RWPE1 (cell line): ENCODE measurements at regions not wholly inside any gene's neighbourhood (a gene's known extent, or its start where the extent isn't known, plus 50 kb on each side); places are given as distances from the start of the nearest gene placed in this dataset.

Source experiments
- CTCF ChIA-PET: fragments of 350-600 bp; sonication (Branson Sonifier 250); formaldehyde crosslinking; extraction: SDS; loops from one replicate; lab custom pipeline; 2021; lab: Yijun Ruan, JAX
- POLR2A ChIA-PET: fragments of 400-600 bp; formaldehyde crosslinking; extraction: SDS; loops from one replicate; lab custom pipeline; 2020; ENCODE audit warnings: antibody characterized with exemption; ENCODE audit not compliant: low non-redundant PET; lab: Yijun Ruan, JAX
- DNase-seq: peaks from one replicate; pipeline ENCODE4 v3.0.0; 2012; ENCODE audit warnings: low spot score
- H3K27ac ChIP-seq: fragments of 450-650 bp; 2 replicates; pipeline ENCODE4 v1.5.1; 2017
- CTCF ChIP-seq: fragments of 450-650 bp; conservative IDR thresholded peaks from 2 replicates; pipeline ENCODE4 v1.5.1; 2017; ENCODE audit warnings: low read depth, mild to moderate bottlenecking

- ChIA-PET POLR2A (no interaction called here), CTCF (no interaction called here)
- H3K27ac ChIP-seq: no peak overlapping the region
- DNase-seq: no peak
- TF ChIP-seq CTCF: no peak
Observed at GRCh38 chr5:19179571-19179970, 808.4 kb downstream of the CDH18 start.

GRCh38 chr5:19189176-19189575 lies 798.8 kb downstream of the CDH18 start:
- no peak overlapping the region for H3K27ac ChIP-seq
- CTCF ChIA-PET: interaction anchor here (0.7 kb wide), 1 partner anchor 202 kb away, joined by 3 read pairs; no protein-coding TSS in a partner anchor
- POLR2A ChIA-PET: no interaction called here
- TF ChIP-seq CTCF: no peak
- no peak for DNase-seq

- no peak for DNase-seq
- CTCF ChIA-PET: no interaction called here
- TF ChIP-seq CTCF: no peak
- POLR2A ChIA-PET: no interaction called here
- H3K27ac ChIP-seq: no peak overlapping the region
Observed at GRCh38 chr5:19193631-19194030, 794.4 kb downstream of the CDH18 start.

- H3K27ac ChIP-seq: no peak overlapping the region
- TF ChIP-seq CTCF: no peak
- DNase-seq: no peak
- ChIA-PET CTCF (no interaction called here), POLR2A (no interaction called here)
Observed at GRCh38 chr5:19196631-19197030, 791.4 kb downstream of the CDH18 start.

GRCh38 chr5:19200251-19200650 lies 787.7 kb downstream of the CDH18 start:
- H3K27ac ChIP-seq: no peak overlapping the region
- ChIA-PET CTCF (no interaction called here), POLR2A (no interaction called here)
- no peak for TF ChIP-seq CTCF
- DNase-seq: no peak

- CTCF ChIA-PET: no interaction called here
- POLR2A ChIA-PET: no interaction called here
- DNase-seq: no peak
- no peak for TF ChIP-seq CTCF
- H3K27ac ChIP-seq: no peak overlapping the region
Observed at GRCh38 chr5:19208397-19208796, 779.6 kb downstream of the CDH18 start.

GRCh38 chr5:19210886-19211285 lies 777.1 kb downstream of the CDH18 start:
- no peak for TF ChIP-seq CTCF
- CTCF ChIA-PET: no interaction called here
- DNase-seq: no peak
- H3K27ac ChIP-seq: no peak overlapping the region
- POLR2A ChIA-PET: no interaction called here
